ENCODE measurements at regions not wholly inside any gene's neighbourhood (a gene's known extent, or its start where the extent isn't known, plus 50 kb on each side); places are given as distances from the start of the nearest gene placed in this dataset.

DNA sequence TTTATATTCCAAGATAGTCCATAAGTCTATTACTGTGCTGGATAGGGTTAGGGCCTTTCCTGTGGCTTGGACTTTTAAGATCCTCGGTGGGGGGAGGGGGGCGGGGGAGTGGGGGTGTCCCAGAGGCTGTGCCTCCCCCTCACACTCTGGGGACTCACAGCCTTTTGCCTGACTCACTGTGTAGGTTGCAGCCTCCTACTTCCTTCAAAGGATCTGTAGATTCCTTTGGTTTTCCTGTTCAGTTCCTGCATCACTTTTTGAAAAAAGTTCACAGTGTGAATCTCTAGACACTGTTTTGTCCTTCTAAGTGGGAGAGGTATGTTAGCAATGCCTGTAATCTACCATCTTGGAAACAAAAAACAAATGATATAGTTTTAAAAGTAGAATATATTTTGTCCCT, 999.9 kb downstream of the GLUD2 start:
- DNase-seq (ENCODE audit: low read depth, low spot score) = no peak
- RAD21 ChIA-PET (ENCODE audit: unreplicated experiment) = no interaction called here
- H2AFZ ChIP-seq (ENCODE audit: control insufficient read depth, low read depth, low read length) = no peak overlapping the region
- no peak overlapping the region for H3K4me3 ChIP-seq
- SMC1A ChIA-PET (ENCODE audit: uncharacterized antibody, unreplicated experiment) = no interaction called here
- no peaks in the 10 kb centered on the region for H3K9me3 ChIP-seq (replicated peaks; ENCODE audit: control insufficient read depth, insufficient read depth, low read length)
- CTCF ChIA-PET = no interaction called here
- H3K27me3 ChIP-seq (replicated peaks in 1 of 2; ENCODE audit: control insufficient read depth in 2 of 2, insufficient read depth in 2 of 2, low read length in 1 of 2) = no peaks in the 10 kb centered on the region
- intact Hi-C loops (cut with micrococcal nuclease; ENCODE audit: unreplicated experiment) = no loop called here
- H4K20me1 ChIP-seq (ENCODE audit: control insufficient read depth, insufficient read depth) = no peaks in the 10 kb centered on the region
- no TSS peak for BruUV-seq (replicated peaks)
- no peaks in the 10 kb centered on the region for H3K4me1 ChIP-seq (ENCODE audit: control insufficient read depth, insufficient read depth, low read length)
- no peaks in the 10 kb centered on the region for H3K79me2 ChIP-seq (ENCODE audit: control insufficient read depth, insufficient read depth, low read length)
- no peak for FAIRE-seq
- H3K4me2 ChIP-seq (ENCODE audit: control insufficient read depth, insufficient read depth) = no peak overlapping the region
- in situ Hi-C loops (cut with MboI) = no loop called here
- POLR2A ChIA-PET = no interaction called here
- H3K36me3 ChIP-seq (ENCODE audit: control insufficient read depth in 2 of 2, insufficient read depth in 2 of 2, low read length in 1 of 2) = no peaks in the 10 kb centered on the region
- ATAC-seq = no peak
- WGBS (ENCODE audit: insufficient coverage, insufficient replicate concordance, low lambda C conversion rate, missing lambda C conversion rate) = no CpG with 5 or more reads among the region's 2 CpGs
- no peak overlapping the region for H3K9ac ChIP-seq (ENCODE audit: control insufficient read depth, insufficient read depth, low read length)
- H3K27ac ChIP-seq (ENCODE audit: control insufficient read depth, insufficient read depth) = no peak overlapping the region
- TF ChIP-seq FOXK2 (IDR thresholded peaks at IDR 0.05) = no peak
- no peak for TF ChIP-seq MYC (IDR thresholded peaks at IDR 0.05; ENCODE audit: insufficient read depth, insufficient read length, insufficient replicate concordance, low read length, severe bottlenecking)
- no peak for TF ChIP-seq PML (IDR thresholded peaks at IDR 0.05; ENCODE audit: low read length)
- no peak for TF ChIP-seq IKZF1 (conservative IDR thresholded peaks at IDR 0.05)
- no peak for TF ChIP-seq ZNF274 (IDR thresholded peaks at IDR 0.05; ENCODE audit: insufficient read depth, insufficient read length)
- no peak for TF ChIP-seq TAF1 (IDR thresholded peaks at IDR 0.05; ENCODE audit: borderline replicate concordance, low read depth, low read length)
- TF ChIP-seq SP1 (IDR thresholded peaks at IDR 0.05; ENCODE audit: low read depth, low read length) = no peak

DNA sequence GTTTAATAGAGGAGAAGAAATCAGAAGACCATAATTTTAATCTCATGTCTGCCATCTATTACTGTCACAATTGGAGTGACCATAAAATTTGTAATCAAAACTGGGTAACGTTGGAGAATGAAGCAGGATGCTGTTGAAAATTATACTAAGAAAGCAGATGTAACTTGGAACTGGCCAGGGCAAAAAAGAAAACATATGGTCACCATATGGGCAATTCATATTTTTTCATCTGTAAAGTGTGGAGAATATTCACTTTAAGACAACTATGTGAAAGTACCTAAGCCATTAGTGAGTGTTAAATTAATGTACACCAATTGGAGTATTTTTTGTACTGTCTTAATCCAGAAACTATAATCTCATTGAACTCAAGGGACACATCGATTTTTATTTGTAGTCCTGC, 1008.0 kb downstream of the GLUD2 start:
- Histone ChIP-seq H3K9ac (ENCODE audit: control insufficient read depth, insufficient read depth, low read length) (no peak overlapping the region), H2AFZ (ENCODE audit: control insufficient read depth, low read depth, low read length) (no peak overlapping the region), H4K20me1 (ENCODE audit: control insufficient read depth, insufficient read depth) (no peaks in the 10 kb centered on the region), H3K9me3 (replicated peaks; ENCODE audit: control insufficient read depth, insufficient read depth, low read length) (no peaks in the 10 kb centered on the region), H3K4me1 (ENCODE audit: control insufficient read depth, insufficient read depth, low read length) (no peaks in the 10 kb centered on the region), H3K36me3 (ENCODE audit: control insufficient read depth in 2 of 2, insufficient read depth in 2 of 2, low read length in 1 of 2) (no peaks in the 10 kb centered on the region), H3K79me2 (ENCODE audit: control insufficient read depth, insufficient read depth, low read length) (no peaks in the 10 kb centered on the region), H3K27me3 (replicated peaks in 1 of 2; ENCODE audit: control insufficient read depth in 2 of 2, insufficient read depth in 2 of 2, low read length in 1 of 2) (no peaks in the 10 kb centered on the region), H3K4me2 (ENCODE audit: control insufficient read depth, insufficient read depth) (no peak overlapping the region), H3K4me3 (no peak overlapping the region), H3K27ac (ENCODE audit: control insufficient read depth, insufficient read depth) (no peak overlapping the region)
- ChIA-PET CTCF (no interaction called here), POLR2A (no interaction called here), RAD21 (ENCODE audit: unreplicated experiment) (no interaction called here), SMC1A (ENCODE audit: uncharacterized antibody, unreplicated experiment) (no interaction called here)
- intact Hi-C loops (cut with micrococcal nuclease; ENCODE audit: unreplicated experiment) (no loop called here), in situ Hi-C loops (cut with MboI) (no loop called here)
- BruUV-seq (replicated peaks) = no TSS peak
- FAIRE-seq = no peak
- 4% methylated on average over 2 of the region's 2 CpGs for WGBS (ENCODE audit: insufficient coverage, insufficient replicate concordance, low lambda C conversion rate, missing lambda C conversion rate)
- ATAC-seq = no peak
- DNase-seq (ENCODE audit: low read depth, low spot score) = no peak
- TF ChIP-seq DPF2 (IDR thresholded peaks at IDR 0.05) (no peak), SMAD5 (IDR thresholded peaks at IDR 0.05; ENCODE audit: low read depth) (no peak), IKZF2 (IDR thresholded peaks at IDR 0.05) (no peak)
- TF ChIP-seq, protein P1, sequence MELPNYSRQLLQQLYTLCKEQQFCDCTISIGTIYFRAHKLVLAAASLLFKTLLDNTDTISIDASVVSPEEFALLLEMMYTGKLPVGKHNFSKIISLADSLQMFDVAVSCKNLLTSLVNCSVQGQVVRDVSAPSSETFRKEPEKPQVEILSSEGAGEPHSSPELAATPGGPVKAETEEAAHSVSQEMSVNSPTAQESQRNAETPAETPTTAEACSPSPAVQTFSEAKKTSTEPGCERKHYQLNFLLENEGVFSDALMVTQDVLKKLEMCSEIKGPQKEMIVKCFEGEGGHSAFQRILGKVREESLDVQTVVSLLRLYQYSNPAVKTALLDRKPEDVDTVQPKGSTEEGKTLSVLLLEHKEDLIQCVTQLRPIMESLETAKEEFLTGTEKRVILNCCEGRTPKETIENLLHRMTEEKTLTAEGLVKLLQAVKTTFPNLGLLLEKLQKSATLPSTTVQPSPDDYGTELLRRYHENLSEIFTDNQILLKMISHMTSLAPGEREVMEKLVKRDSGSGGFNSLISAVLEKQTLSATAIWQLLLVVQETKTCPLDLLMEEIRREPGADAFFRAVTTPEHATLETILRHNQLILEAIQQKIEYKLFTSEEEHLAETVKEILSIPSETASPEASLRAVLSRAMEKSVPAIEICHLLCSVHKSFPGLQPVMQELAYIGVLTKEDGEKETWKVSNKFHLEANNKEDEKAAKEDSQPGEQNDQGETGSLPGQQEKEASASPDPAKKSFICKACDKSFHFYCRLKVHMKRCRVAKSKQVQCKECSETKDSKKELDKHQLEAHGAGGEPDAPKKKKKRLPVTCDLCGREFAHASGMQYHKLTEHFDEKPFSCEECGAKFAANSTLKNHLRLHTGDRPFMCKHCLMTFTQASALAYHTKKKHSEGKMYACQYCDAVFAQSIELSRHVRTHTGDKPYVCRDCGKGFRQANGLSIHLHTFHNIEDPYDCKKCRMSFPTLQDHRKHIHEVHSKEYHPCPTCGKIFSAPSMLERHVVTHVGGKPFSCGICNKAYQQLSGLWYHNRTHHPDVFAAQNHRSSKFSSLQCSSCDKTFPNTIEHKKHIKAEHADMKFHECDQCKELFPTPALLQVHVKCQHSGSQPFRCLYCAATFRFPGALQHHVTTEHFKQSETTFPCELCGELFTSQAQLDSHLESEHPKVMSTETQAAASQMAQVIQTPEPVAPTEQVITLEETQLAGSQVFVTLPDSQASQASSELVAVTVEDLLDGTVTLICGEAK (IDR thresholded peaks at IDR 0.05; ENCODE audit: borderline replicate concordance) = no peak
- TF ChIP-seq, protein P2, sequence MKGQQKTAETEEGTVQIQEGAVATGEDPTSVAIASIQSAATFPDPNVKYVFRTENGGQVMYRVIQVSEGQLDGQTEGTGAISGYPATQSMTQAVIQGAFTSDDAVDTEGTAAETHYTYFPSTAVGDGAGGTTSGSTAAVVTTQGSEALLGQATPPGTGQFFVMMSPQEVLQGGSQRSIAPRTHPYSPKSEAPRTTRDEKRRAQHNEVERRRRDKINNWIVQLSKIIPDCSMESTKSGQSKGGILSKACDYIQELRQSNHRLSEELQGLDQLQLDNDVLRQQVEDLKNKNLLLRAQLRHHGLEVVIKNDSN (IDR thresholded peaks at IDR 0.05; ENCODE audit: borderline replicate concordance, extremely low read length, insufficient read depth, low read depth, low read length) = no peak

Measured in GM12878 (cell line).